GM13977 (cell line): ENCODE measurements at regions not wholly inside any gene's neighbourhood (a gene's known extent, or its start where the extent isn't known, plus 50 kb on each side); places are given as distances from the start of the nearest gene placed in this dataset.

ENCODE experiments used
- DNase-seq: peaks from one replicate; pipeline ENCODE4 v3.0.0; 2012; ENCODE audit warnings: low spot score
- CTCF ChIP-seq: IDR thresholded peaks from 2 replicates; pipeline ENCODE4 v1.5.1; 2012; ENCODE audit warnings: mild to moderate bottlenecking, control low read depth; ENCODE audit not compliant: insufficient read depth; ENCODE audit errors: extremely low read depth, missing control alignments
- in situ Hi-C: fragments of 300-500 bp; cut with MboI; formaldehyde crosslinking; loops from one replicate; pipeline ENCODE4 v1.12.0; 2022; ENCODE audit warnings: low sequenced_read_pairs, low pct_unique_long_range_greater_than_20kb, mixed read lengths, inconsistent platforms; ENCODE audit not compliant: unreplicated experiment

GRCh38 chr6:30418448-30418847 lies 70.9 kb upstream of the HLA-E start:
- in situ Hi-C loops: no loop called here
- no peak for DNase-seq
- no peak for TF ChIP-seq CTCF

- in situ Hi-C loops: no loop called here
Observed at GRCh38 chr6:30424549-30424948, 64.8 kb upstream of the HLA-E start.

More at GRCh38 chr6:30424549-30424948, 64.8 kb upstream of the HLA-E start:
- no peak for TF ChIP-seq CTCF
- DNase-seq: no peak
